ENCODE measurements at regions not wholly inside any gene's neighbourhood (a gene's known extent, or its start where the extent isn't known, plus 50 kb on each side); places are given as distances from the start of the nearest gene placed in this dataset.

GRCh38 chr19:32227561-32228165 is 117.7 kb upstream of the ZNF507 start:
- peaks cover 0 to 10% (median 0%) of the 10 kb centered on the region in 3 donors for H3K4me1 ChIP-seq
- H3K9me3 ChIP-seq: no peaks in the 10 kb centered on the region
- H3K27me3 ChIP-seq: peaks cover 68% of the 10 kb centered on the region
- WGBS, 2 donors (ENCODE audit: low coverage in 1 of 2): 65 to 82% methylated on average over 5 to 26 of the region's 29 CpGs
- no peak overlapping the region for H3K4me3 ChIP-seq
- ATAC-seq: no peak
- H3K36me3 ChIP-seq: no peaks in the 10 kb centered on the region
- no peak for TF ChIP-seq POLR2AphosphoS5 (IDR thresholded peaks at IDR 0.05)
- no peak for TF ChIP-seq POLR2A (IDR thresholded peaks at IDR 0.05)
- no peak for TF ChIP-seq CTCF (IDR thresholded peaks at IDR 0.05)
- no peak for TF ChIP-seq EP300 (IDR thresholded peaks at IDR 0.05)
- no peak overlapping the region for H3K27ac ChIP-seq

GRCh38 chr19:32230441-32230840 is 115.0 kb upstream of the ZNF507 start:
- no peaks in the 10 kb centered on the region for H3K4me1 ChIP-seq
- WGBS, 2 donors (ENCODE audit: low coverage in 1 of 2): no CpG with 5 or more reads among the region's 6 CpGs

GRCh38 chr19:32231020-32231419 is 114.4 kb upstream of the ZNF507 start:
- ATAC-seq: no peak
- 63 to 82% methylated on average over 6 of the region's 8 CpGs for WGBS, 2 donors (ENCODE audit: low coverage in 1 of 2)
- no peaks in the 10 kb centered on the region for H3K4me1 ChIP-seq
- H3K27me3 ChIP-seq: peaks cover 54% of the 10 kb centered on the region
- no peak overlapping the region for H3K27ac ChIP-seq
- H3K36me3 ChIP-seq: no peaks in the 10 kb centered on the region
- H3K4me3 ChIP-seq: no peak overlapping the region
- TF ChIP-seq POLR2AphosphoS5 (IDR thresholded peaks at IDR 0.05) (no peak), EP300 (IDR thresholded peaks at IDR 0.05) (no peak), POLR2A (IDR thresholded peaks at IDR 0.05) (no peak)
- H3K9me3 ChIP-seq: no peaks in the 10 kb centered on the region

More at GRCh38 chr19:32230441-32230840, 115.0 kb upstream of the ZNF507 start:
- H3K27me3 ChIP-seq: peaks cover 59% of the 10 kb centered on the region
- ATAC-seq: no peak
- TF ChIP-seq EP300 (IDR thresholded peaks at IDR 0.05): no peak
- no peak for TF ChIP-seq CTCF (IDR thresholded peaks at IDR 0.05)
- TF ChIP-seq POLR2A (IDR thresholded peaks at IDR 0.05): no peak
- no peak for TF ChIP-seq POLR2AphosphoS5 (IDR thresholded peaks at IDR 0.05)
- H3K4me3 ChIP-seq: no peak overlapping the region
- H3K36me3 ChIP-seq: no peaks in the 10 kb centered on the region
- H3K9me3 ChIP-seq: no peaks in the 10 kb centered on the region
- H3K27ac ChIP-seq: no peak overlapping the region

GRCh38 chr19:32231691-32232090 is 113.7 kb upstream of the ZNF507 start:
- Histone ChIP-seq H3K36me3 (no peaks in the 10 kb centered on the region), H3K27ac (no peak overlapping the region), H3K27me3 (peaks cover 54% of the 10 kb centered on the region), H3K9me3 (no peaks in the 10 kb centered on the region), H3K4me1 (no peaks in the 10 kb centered on the region), H3K4me3 (no peak overlapping the region)
- no peak for ATAC-seq
- WGBS, 2 donors (ENCODE audit: low coverage in 1 of 2): 85% methylated on average over 4 of the region's 6 CpGs; no CpG with 5 or more reads in 1 of the 2 donors
- TF ChIP-seq POLR2AphosphoS5 (IDR thresholded peaks at IDR 0.05) (no peak), CTCF (IDR thresholded peaks at IDR 0.05) (no peak), EP300 (IDR thresholded peaks at IDR 0.05) (no peak), POLR2A (IDR thresholded peaks at IDR 0.05) (no peak)

GRCh38 chr19:32232449-32232848 is 113.0 kb upstream of the ZNF507 start:
- Histone ChIP-seq H3K4me1 (no peaks in the 10 kb centered on the region), H3K4me3 (no peak overlapping the region), H3K36me3 (no peaks in the 10 kb centered on the region), H3K9me3 (no peaks in the 10 kb centered on the region), H3K27me3 (peaks cover 55% of the 10 kb centered on the region), H3K27ac (no peak overlapping the region)
- TF ChIP-seq POLR2AphosphoS5 (IDR thresholded peaks at IDR 0.05): no peak
- TF ChIP-seq CTCF (IDR thresholded peaks at IDR 0.05): no peak
- TF ChIP-seq EP300 (IDR thresholded peaks at IDR 0.05): no peak
- TF ChIP-seq POLR2A (IDR thresholded peaks at IDR 0.05): no peak
- no peak for ATAC-seq
- 88 to 90% methylated on average over 6 to 8 of the region's 8 CpGs for WGBS, 2 donors (ENCODE audit: low coverage in 1 of 2)

Measured in gastroesophageal sphincter (tissue), 4 donors.